ENCODE measurements at regions not wholly inside any gene's neighbourhood (a gene's known extent, or its start where the extent isn't known, plus 50 kb on each side); places are given as distances from the start of the nearest gene placed in this dataset.

DNA sequence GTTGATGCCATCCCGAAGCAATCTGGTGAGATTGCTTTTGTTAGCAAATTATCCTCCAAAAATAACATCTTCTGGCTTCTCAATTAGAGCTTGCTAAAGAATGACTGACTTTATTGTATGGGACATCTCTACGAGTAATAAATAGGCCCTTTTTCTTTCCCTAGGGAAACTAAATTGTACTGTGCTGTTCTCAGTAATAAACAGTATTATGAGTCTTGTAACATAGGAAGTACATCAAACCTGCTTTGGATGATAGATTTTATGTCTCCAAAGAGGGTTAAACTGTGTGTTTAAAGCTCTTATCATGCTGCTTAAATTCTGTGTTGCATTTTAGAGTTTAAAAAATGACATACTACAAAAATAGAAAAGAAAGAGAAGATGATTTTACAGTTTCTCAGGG, 153.4 kb upstream of the THRB start:
- H3K4me3 ChIP-seq (ENCODE audit: low read depth, low read length) = no peak overlapping the region
- DNase-seq (ENCODE audit: low read depth, low spot score) = no peak
- in situ Hi-C loops (cut with HindIII; ENCODE audit: low sequenced_read_pairs) = no loop called here
- TF ChIP-seq, protein P1, sequence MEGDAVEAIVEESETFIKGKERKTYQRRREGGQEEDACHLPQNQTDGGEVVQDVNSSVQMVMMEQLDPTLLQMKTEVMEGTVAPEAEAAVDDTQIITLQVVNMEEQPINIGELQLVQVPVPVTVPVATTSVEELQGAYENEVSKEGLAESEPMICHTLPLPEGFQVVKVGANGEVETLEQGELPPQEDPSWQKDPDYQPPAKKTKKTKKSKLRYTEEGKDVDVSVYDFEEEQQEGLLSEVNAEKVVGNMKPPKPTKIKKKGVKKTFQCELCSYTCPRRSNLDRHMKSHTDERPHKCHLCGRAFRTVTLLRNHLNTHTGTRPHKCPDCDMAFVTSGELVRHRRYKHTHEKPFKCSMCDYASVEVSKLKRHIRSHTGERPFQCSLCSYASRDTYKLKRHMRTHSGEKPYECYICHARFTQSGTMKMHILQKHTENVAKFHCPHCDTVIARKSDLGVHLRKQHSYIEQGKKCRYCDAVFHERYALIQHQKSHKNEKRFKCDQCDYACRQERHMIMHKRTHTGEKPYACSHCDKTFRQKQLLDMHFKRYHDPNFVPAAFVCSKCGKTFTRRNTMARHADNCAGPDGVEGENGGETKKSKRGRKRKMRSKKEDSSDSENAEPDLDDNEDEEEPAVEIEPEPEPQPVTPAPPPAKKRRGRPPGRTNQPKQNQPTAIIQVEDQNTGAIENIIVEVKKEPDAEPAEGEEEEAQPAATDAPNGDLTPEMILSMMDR (IDR thresholded peaks at IDR 0.05; ENCODE audit: low read depth, low read length) = no peak

DNA sequence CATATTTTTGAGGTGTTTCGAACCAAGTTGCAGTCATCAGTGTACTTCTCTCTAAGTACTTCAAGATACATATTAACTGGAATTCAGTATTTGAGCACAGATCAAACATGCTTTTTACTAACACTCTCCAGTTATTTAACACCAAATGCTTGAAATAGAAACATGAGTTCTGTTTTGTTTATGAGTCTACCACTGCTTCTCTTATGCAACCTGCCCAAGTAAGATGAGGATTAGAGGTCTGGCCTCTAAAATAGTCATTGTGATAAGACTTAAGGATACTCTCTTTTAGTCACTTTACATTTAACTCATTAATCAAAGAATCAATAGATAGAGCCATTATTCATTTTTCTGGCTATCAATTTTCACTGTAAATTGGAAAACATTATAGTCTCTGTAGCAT, 156.2 kb upstream of the THRB start:
- in situ Hi-C loops (cut with HindIII; ENCODE audit: low sequenced_read_pairs) = no loop called here
- H3K4me3 ChIP-seq (ENCODE audit: low read depth, low read length) = no peak overlapping the region
- TF ChIP-seq, protein P1 (IDR thresholded peaks at IDR 0.05; ENCODE audit: low read depth, low read length) = no peak
- no peak for DNase-seq (ENCODE audit: low read depth, low spot score)

DNA sequence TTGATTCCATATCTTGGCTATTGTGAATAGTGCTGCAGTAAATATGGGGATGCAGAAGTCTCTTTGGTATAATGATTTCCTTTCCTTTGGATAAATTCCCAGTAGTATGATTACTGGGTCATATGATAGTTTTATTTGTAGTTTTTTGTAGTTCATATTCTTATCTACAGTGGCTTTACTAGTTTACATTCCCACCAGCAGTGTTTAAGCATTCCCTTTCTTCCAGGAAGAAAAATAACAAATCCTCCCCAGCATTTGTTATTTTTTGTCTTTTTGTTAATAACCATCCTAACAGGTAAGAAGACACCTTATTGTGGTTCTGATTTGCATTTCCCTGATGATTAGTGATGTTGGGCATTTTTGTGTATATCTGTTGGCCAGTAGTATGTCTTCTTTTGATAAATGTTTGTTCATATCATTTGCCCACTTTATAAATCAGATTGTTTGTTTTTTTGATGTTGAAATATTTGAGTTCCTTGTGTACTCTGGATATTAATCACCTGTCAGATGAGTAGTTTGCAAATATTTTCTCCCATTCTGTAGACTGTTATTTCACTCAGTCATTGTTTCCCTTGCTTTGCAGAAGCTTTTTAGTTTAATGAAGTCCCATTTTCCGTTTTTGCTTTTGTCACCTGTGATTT, 163.3 kb upstream of the THRB start:
- no peak for DNase-seq (ENCODE audit: low read depth, low spot score)
- H3K4me3 ChIP-seq (ENCODE audit: low read depth, low read length) = no peak overlapping the region
- in situ Hi-C loops (cut with HindIII; ENCODE audit: low sequenced_read_pairs) = no loop called here
- TF ChIP-seq, protein P1 (IDR thresholded peaks at IDR 0.05; ENCODE audit: low read depth, low read length) = no peak

DNA sequence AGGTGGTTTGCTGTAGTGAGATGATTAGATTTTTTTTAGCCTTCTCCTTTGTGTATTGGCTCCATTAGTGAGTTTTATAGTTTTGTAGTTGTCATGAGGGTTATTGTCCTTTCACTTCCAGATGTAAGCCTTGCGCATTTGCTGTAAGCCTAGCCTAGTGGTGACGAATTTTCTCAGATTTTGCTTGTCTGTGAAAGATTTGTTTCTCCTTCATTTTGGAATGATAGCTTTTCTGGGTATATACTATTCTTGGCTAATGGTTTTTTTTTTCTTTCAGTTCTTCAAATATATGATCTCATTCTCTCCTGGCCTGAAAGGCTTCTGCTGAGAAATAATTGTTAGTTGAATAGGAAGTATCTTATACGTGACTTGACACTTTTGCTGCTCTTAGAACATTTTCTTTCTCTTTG, 166.5 kb upstream of the THRB start:
- in situ Hi-C loops (cut with HindIII; ENCODE audit: low sequenced_read_pairs) = no loop called here
- H3K4me3 ChIP-seq (ENCODE audit: low read depth, low read length) = no peak overlapping the region
- no peak for DNase-seq (ENCODE audit: low read depth, low spot score)
- TF ChIP-seq, protein P1 (IDR thresholded peaks at IDR 0.05; ENCODE audit: low read depth, low read length) = no peak

DNA sequence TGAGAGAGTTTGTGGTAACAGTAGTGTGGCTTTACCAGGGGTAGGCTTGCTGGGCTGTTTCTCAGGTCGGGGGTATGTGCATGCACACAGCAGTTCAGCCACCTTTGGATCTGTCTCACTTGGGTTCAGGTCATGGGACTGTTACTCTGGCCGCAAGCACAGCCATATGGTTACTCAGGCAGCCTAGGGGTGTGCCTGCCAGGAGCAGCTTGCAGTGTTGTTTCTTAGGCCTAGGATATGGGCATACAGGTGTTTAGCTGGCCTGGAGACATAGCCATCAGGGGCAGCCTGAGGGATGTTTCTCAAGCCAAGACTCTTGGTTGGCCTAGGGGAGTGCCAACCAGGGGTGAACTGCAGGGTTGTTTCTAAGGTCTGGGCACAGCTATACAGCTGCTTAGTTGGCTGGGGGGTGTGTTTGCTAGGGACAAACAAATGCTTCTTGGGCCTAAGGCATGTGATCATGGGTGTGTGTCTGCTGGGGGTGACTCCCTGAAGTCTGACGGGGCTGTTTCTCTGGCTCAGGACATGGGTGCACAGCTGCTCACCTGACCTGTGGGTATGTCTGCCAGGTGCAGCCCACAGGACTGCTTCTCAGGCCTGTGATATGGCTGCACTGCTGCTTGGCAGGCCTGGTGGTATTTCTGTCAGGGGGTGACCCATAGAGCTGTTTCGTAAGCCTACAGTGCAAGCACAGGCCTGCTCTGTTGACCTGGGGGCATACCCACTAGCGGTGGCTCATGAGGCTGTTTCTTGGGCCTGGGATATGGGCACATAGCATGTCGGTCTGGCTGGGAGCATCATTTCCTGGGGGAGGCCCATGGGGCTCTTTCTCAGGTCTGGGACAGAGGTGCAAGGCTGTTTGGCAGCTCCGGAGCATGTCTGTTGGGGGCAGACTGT, 168.0 kb upstream of the THRB start:
- TF ChIP-seq, protein P1 (IDR thresholded peaks at IDR 0.05; ENCODE audit: low read depth, low read length) = no peak
- DNase-seq (ENCODE audit: low read depth, low spot score) = no peak
- no peak overlapping the region for H3K4me3 ChIP-seq (ENCODE audit: low read depth, low read length)
- in situ Hi-C loops (cut with HindIII; ENCODE audit: low sequenced_read_pairs) = no loop called here

DNA sequence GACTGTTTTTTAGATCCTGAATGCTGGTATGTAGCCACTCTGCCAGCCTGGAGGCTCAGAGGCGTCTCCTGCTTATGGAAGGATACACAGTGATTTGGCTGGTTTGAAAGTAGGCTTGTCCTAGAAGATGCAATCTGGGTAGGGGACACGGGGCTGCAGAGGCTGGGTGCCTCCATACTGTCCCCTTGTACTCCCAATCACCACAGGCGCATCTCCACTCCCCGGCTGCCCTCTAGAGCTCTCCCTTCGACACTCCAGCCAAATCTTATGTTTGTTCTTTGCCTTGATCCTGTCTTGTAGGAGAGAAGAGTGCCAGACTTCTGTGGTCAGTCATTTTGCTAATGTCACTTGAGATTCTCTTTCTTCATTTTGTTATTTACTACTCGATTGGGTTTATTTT, 168.8 kb upstream of the THRB start:
- DNase-seq (ENCODE audit: low read depth, low spot score) = no peak
- TF ChIP-seq, protein P1 (IDR thresholded peaks at IDR 0.05; ENCODE audit: low read depth, low read length) = no peak
- in situ Hi-C loops (cut with HindIII; ENCODE audit: low sequenced_read_pairs) = no loop called here
- no peak overlapping the region for H3K4me3 ChIP-seq (ENCODE audit: low read depth, low read length)

All from astrocyte of the spinal cord (primary cell).